ENCODE measurements at regions not wholly inside any gene's neighbourhood (a gene's known extent, or its start where the extent isn't known, plus 50 kb on each side); places are given as distances from the start of the nearest gene placed in this dataset.

GRCh38 chr5:173768891-173769290, 119.3 kb upstream of the CPEB4 start:
- TF ChIP-seq POLR2AphosphoS5 (IDR thresholded peaks at IDR 0.05; ENCODE audit: borderline replicate concordance, low read depth, low read length) (no peak), EZH2 (IDR thresholded peaks at IDR 0.05) (no peak), FOXP2 (optimal IDR thresholded peaks at IDR 0.05; ENCODE audit: control extremely low read depth, extremely low read length, insufficient read depth) (no peak)

All from SK-N-MC (cell line).